Skeletal muscle satellite cell (primary cell): ENCODE measurements at regions not wholly inside any gene's neighbourhood (a gene's known extent, or its start where the extent isn't known, plus 50 kb on each side); places are given as distances from the start of the nearest gene placed in this dataset.
"Not testable (repeated sequence)": the region's sequence is repeated elsewhere in the genome, so short reads cannot be mapped to it uniquely, and the experiment has no call there.

Experiments
- H3K27me3 ChIP-seq: 2 replicates; pipeline ENCODE4 v1.7.0; 2013; ENCODE audit warnings: low read length; ENCODE audit not compliant: control insufficient read depth, insufficient read depth
- H3K36me3 ChIP-seq: 2 replicates; pipeline ENCODE4 v1.7.0; 2013; ENCODE audit warnings: mild to moderate bottlenecking, control low read depth, low read length; ENCODE audit not compliant: insufficient read depth
- H3K4me1 ChIP-seq: 2 replicates; pipeline ENCODE4 v1.7.0; 2013; ENCODE audit warnings: low read length; ENCODE audit not compliant: control insufficient read depth, insufficient read depth
- H3K4me2 ChIP-seq: 2 replicates; pipeline ENCODE4 v1.7.0; 2013; ENCODE audit warnings: mild to moderate bottlenecking, low read length
- H3K4me3 ChIP-seq: 2 replicates; pipeline ENCODE4 v1.7.0; 2013; ENCODE audit warnings: low read length
- H3K9ac ChIP-seq: 2 replicates; pipeline ENCODE4 v1.7.0; 2013; ENCODE audit warnings: mild to moderate bottlenecking, low read depth, low read length, moderate library complexity
- H3K9me3 ChIP-seq: replicated peaks from 2 replicates; pipeline ENCODE4 v1.7.0; 2013; ENCODE audit warnings: mild to moderate bottlenecking, control low read depth, low read length

GRCh38 chr4:67275179-67275750 is 270.0 kb downstream of the CENPC start:
- H3K27me3 ChIP-seq = no peaks in the 10 kb centered on the region
- no peak overlapping the region for H3K4me2 ChIP-seq
- H3K4me1 ChIP-seq = no peaks in the 10 kb centered on the region
- no peaks in the 10 kb centered on the region for H3K36me3 ChIP-seq
- H3K4me3 ChIP-seq = no peak overlapping the region
- H3K9ac ChIP-seq = no peak overlapping the region
- H3K9me3 ChIP-seq = no peaks in the 10 kb centered on the region

GRCh38 chr4:67274671-67275070 is 270.6 kb downstream of the CENPC start:
- H3K4me2 ChIP-seq = not testable (repeated sequence)

GRCh38 chr4:67273666-67274065 is 271.6 kb downstream of the CENPC start:
- H3K27me3 ChIP-seq = no peaks in the 10 kb centered on the region
- no peak overlapping the region for H3K4me2 ChIP-seq
- H3K4me3 ChIP-seq = no peak overlapping the region
- no peaks in the 10 kb centered on the region for H3K9me3 ChIP-seq
- no peak overlapping the region for H3K9ac ChIP-seq
- no peaks in the 10 kb centered on the region for H3K4me1 ChIP-seq
- no peaks in the 10 kb centered on the region for H3K36me3 ChIP-seq

More at GRCh38 chr4:67274671-67275070, 270.6 kb downstream of the CENPC start:
- H3K9me3 ChIP-seq, H3K9ac ChIP-seq, H3K4me3 ChIP-seq, H3K4me1 ChIP-seq, H3K27me3 ChIP-seq, H3K36me3 ChIP-seq: not testable (repeated sequence)

- Histone ChIP-seq H3K4me2 (no peak overlapping the region), H3K4me3 (no peak overlapping the region), H3K27me3 (no peaks in the 10 kb centered on the region), H3K9me3 (peaks cover 4% of the 10 kb centered on the region), H3K36me3 (no peaks in the 10 kb centered on the region), H3K9ac (no peak overlapping the region), H3K4me1 (no peaks in the 10 kb centered on the region)
Observed at GRCh38 chr4:67261971-67262370, 283.3 kb downstream of the CENPC start.

- no peaks in the 10 kb centered on the region for H3K27me3 ChIP-seq
- H3K36me3 ChIP-seq = no peaks in the 10 kb centered on the region
- H3K4me2 ChIP-seq = no peak overlapping the region
- H3K9me3 ChIP-seq = peaks cover 3% of the 10 kb centered on the region
- no peak overlapping the region for H3K4me3 ChIP-seq
- no peak overlapping the region for H3K9ac ChIP-seq
- H3K4me1 ChIP-seq = no peaks in the 10 kb centered on the region
Observed at GRCh38 chr4:67256388-67257043, 288.8 kb downstream of the CENPC start.

GRCh38 chr4:67250131-67250896 is 295.0 kb downstream of the CENPC start:
- no peaks in the 10 kb centered on the region for H3K36me3 ChIP-seq
- H3K27me3 ChIP-seq = no peaks in the 10 kb centered on the region
- no peak overlapping the region for H3K9ac ChIP-seq
- no peak overlapping the region for H3K4me3 ChIP-seq
- H3K4me1 ChIP-seq = no peaks in the 10 kb centered on the region
- H3K4me2 ChIP-seq = no peak overlapping the region
- H3K9me3 ChIP-seq = no peaks in the 10 kb centered on the region

- Histone ChIP-seq H3K4me3 (no peak overlapping the region), H3K4me2 (no peak overlapping the region), H3K4me1 (no peaks in the 10 kb centered on the region), H3K9me3 (no peaks in the 10 kb centered on the region), H3K27me3 (no peaks in the 10 kb centered on the region), H3K36me3 (no peaks in the 10 kb centered on the region), H3K9ac (no peak overlapping the region)
Observed at GRCh38 chr4:67236788-67237187, 308.5 kb downstream of the CENPC start.

- Histone ChIP-seq H3K9me3 (no peaks in the 10 kb centered on the region), H3K9ac (no peak overlapping the region), H3K4me2 (no peak overlapping the region), H3K4me3 (no peak overlapping the region), H3K4me1 (no peaks in the 10 kb centered on the region), H3K27me3 (no peaks in the 10 kb centered on the region), H3K36me3 (no peaks in the 10 kb centered on the region)
Observed at GRCh38 chr4:67236318-67236717, 309.0 kb downstream of the CENPC start.

- H3K9me3 ChIP-seq = no peaks in the 10 kb centered on the region
- H3K27me3 ChIP-seq = no peaks in the 10 kb centered on the region
- H3K4me2 ChIP-seq = no peak overlapping the region
- H3K9ac ChIP-seq = no peak overlapping the region
- no peaks in the 10 kb centered on the region for H3K4me1 ChIP-seq
- no peaks in the 10 kb centered on the region for H3K36me3 ChIP-seq
- no peak overlapping the region for H3K4me3 ChIP-seq
Observed at GRCh38 chr4:67234296-67234695, 311.0 kb downstream of the CENPC start.

GRCh38 chr4:67229148-67229547 is 316.2 kb downstream of the CENPC start:
- no peak overlapping the region for H3K4me2 ChIP-seq
- H3K4me3 ChIP-seq = no peak overlapping the region
- H3K9me3 ChIP-seq = no peaks in the 10 kb centered on the region
- no peaks in the 10 kb centered on the region for H3K27me3 ChIP-seq
- H3K36me3 ChIP-seq = no peaks in the 10 kb centered on the region
- no peak overlapping the region for H3K9ac ChIP-seq
- H3K4me1 ChIP-seq = no peaks in the 10 kb centered on the region

GRCh38 chr4:67220861-67221260 is 324.4 kb downstream of the CENPC start:
- H3K27me3 ChIP-seq = no peaks in the 10 kb centered on the region
- H3K9ac ChIP-seq = no peak overlapping the region
- H3K4me1 ChIP-seq = no peaks in the 10 kb centered on the region
- no peaks in the 10 kb centered on the region for H3K9me3 ChIP-seq
- H3K36me3 ChIP-seq = no peaks in the 10 kb centered on the region
- H3K4me3 ChIP-seq = no peak overlapping the region
- H3K4me2 ChIP-seq = no peak overlapping the region
